GM12864 (cell line): ENCODE measurements at regions not wholly inside any gene's neighbourhood (a gene's known extent, or its start where the extent isn't known, plus 50 kb on each side); places are given as distances from the start of the nearest gene placed in this dataset.

Source experiments
- DNase-seq: peaks from one replicate; pipeline ENCODE4 v3.0.0-alpha.2; 2011; ENCODE audit warnings: low read depth
- H3K4me3 ChIP-seq: 2 replicates; pipeline ENCODE4 v1.5.1; 2011; ENCODE audit warnings: mild to moderate bottlenecking, low read depth, low read length, control low read depth
- CTCF ChIP-seq: IDR thresholded peaks from 2 replicates; pipeline ENCODE4 v1.5.1; 2011; ENCODE audit warnings: low read depth, mild to moderate bottlenecking, moderate library complexity, low read length, control low read depth, inconsistent platforms; ENCODE audit errors: missing control alignments

GRCh38 chr14:29216268-29217232 lies 450.0 kb downstream of the FOXG1 start:
- DNase-seq: no peak
- no peak overlapping the region for H3K4me3 ChIP-seq
- TF ChIP-seq CTCF: no peak

GRCh38 chr14:29217813-29218450 lies 451.3 kb downstream of the FOXG1 start:
- H3K4me3 ChIP-seq: no peak overlapping the region
- TF ChIP-seq CTCF: no peak
- DNase-seq: no peak

GRCh38 chr14:29220072-29220471 lies 453.5 kb downstream of the FOXG1 start:
- DNase-seq: no peak
- H3K4me3 ChIP-seq: no peak overlapping the region
- TF ChIP-seq CTCF: no peak

- TF ChIP-seq CTCF: no peak
- H3K4me3 ChIP-seq: no peak overlapping the region
- no peak for DNase-seq
These were observed 454.0 kb downstream of the FOXG1 start for GRCh38 chr14:29220566-29220965.

GRCh38 chr14:29222006-29222405 lies 455.4 kb downstream of the FOXG1 start:
- no peak for TF ChIP-seq CTCF
- no peak for DNase-seq
- no peak overlapping the region for H3K4me3 ChIP-seq

- TF ChIP-seq CTCF: peak; percentile 38
- DNase-seq: no peak
- H3K4me3 ChIP-seq: no peak overlapping the region
These were observed 456.2 kb downstream of the FOXG1 start for GRCh38 chr14:29222671-29223268.
